H9 (cell line): ENCODE measurements at regions not wholly inside any gene's neighbourhood (a gene's known extent, or its start where the extent isn't known, plus 50 kb on each side); places are given as distances from the start of the nearest gene placed in this dataset.

ENCODE experiments used
- DNase-seq: peaks from one replicate; pipeline ENCODE4 v3.0.0-alpha.2; 2017
- H2AFZ ChIP-seq: one replicate; pipeline ENCODE4 v1.6.1; 2013; ENCODE audit warnings: mild to moderate bottlenecking, low read length, control low read depth, moderate library complexity
- H2AK5ac ChIP-seq: 2 replicates; pipeline ENCODE4 v1.6.1; 2013; ENCODE audit warnings: low read length, control low read depth, mixed read lengths; ENCODE audit not compliant: insufficient read length
- H2BK120ac ChIP-seq: one replicate; pipeline ENCODE4 v1.6.1; 2013; ENCODE audit warnings: low read depth, mild to moderate bottlenecking, low read length, control low read depth, inconsistent platforms; ENCODE audit not compliant: poor library complexity, severe bottlenecking
- H2BK12ac ChIP-seq: 2 replicates; pipeline ENCODE4 v1.6.1; 2013; ENCODE audit warnings: low read length, control low read depth, mixed read lengths, low read depth; ENCODE audit not compliant: insufficient read length
- H2BK15ac ChIP-seq: 2 replicates; pipeline ENCODE4 v1.6.1; 2013; ENCODE audit warnings: low read depth, low read length, control low read depth
- H2BK20ac ChIP-seq: one replicate; pipeline ENCODE4 v1.6.1; 2013; ENCODE audit warnings: low read depth, mild to moderate bottlenecking, low read length, control low read depth, inconsistent platforms; ENCODE audit not compliant: poor library complexity, severe bottlenecking
- H2BK5ac ChIP-seq: 2 replicates; pipeline ENCODE4 v1.6.1; 2013; ENCODE audit warnings: low read length, control low read depth, mixed read lengths; ENCODE audit not compliant: insufficient read length
- H3K14ac ChIP-seq: 2 replicates; pipeline ENCODE4 v1.6.1; 2013; ENCODE audit warnings: low read length, control low read depth; ENCODE audit not compliant: insufficient read depth
- H3K18ac ChIP-seq: 2 replicates; pipeline ENCODE4 v1.6.1; 2013; ENCODE audit warnings: low read depth, mild to moderate bottlenecking, mixed read lengths, low read length, control low read depth; ENCODE audit not compliant: insufficient read length
- H3K23ac ChIP-seq: 2 replicates; pipeline ENCODE4 v1.6.1; 2013; ENCODE audit warnings: low read length, control low read depth, mixed read lengths, low read depth; ENCODE audit not compliant: insufficient read length
- H3K23me2 ChIP-seq: 2 replicates; pipeline ENCODE4 v1.6.1; 2013; ENCODE audit warnings: low read depth, mild to moderate bottlenecking, mixed read lengths, low read length, control low read depth; ENCODE audit not compliant: insufficient read length, poor library complexity, severe bottlenecking
- H3K27ac ChIP-seq: 2 replicates; pipeline ENCODE4 v1.5.1; 2013; ENCODE audit warnings: low read length, control low read depth, mixed read lengths, low read depth; ENCODE audit not compliant: insufficient read length
- H3K27me3 ChIP-seq: 2 replicates; pipeline ENCODE4 v1.6.1; 2013; ENCODE audit warnings: low read length, control low read depth, inconsistent platforms; ENCODE audit not compliant: insufficient read depth
- H3K4ac ChIP-seq: 2 replicates; pipeline ENCODE4 v1.6.1; 2013; ENCODE audit warnings: low read depth, mild to moderate bottlenecking, control low read depth, inconsistent platforms, low read length, moderate library complexity
- H3K4me1 ChIP-seq: 2 replicates; pipeline ENCODE4 v1.6.1; 2013; ENCODE audit warnings: low read length, control low read depth, inconsistent platforms; ENCODE audit not compliant: insufficient read depth
- H3K4me2 ChIP-seq: 2 replicates; pipeline ENCODE4 v1.6.1; 2013; ENCODE audit warnings: low read length, control low read depth, mixed read lengths; ENCODE audit not compliant: insufficient read length, insufficient read depth
- H3K56ac ChIP-seq: 2 replicates; pipeline ENCODE4 v1.6.1; 2013; ENCODE audit warnings: low read depth, mild to moderate bottlenecking, mixed read lengths, low read length, control low read depth; ENCODE audit not compliant: insufficient read length
- H3K79me1 ChIP-seq: 2 replicates; pipeline ENCODE4 v1.6.1; 2013; ENCODE audit warnings: low read depth, mild to moderate bottlenecking, moderate library complexity, low read length, control low read depth, inconsistent platforms; ENCODE audit not compliant: insufficient read depth, poor library complexity, severe bottlenecking
- H3K79me2 ChIP-seq: 2 replicates; pipeline ENCODE4 v1.6.1; 2013; ENCODE audit warnings: low read length, control low read depth, inconsistent platforms; ENCODE audit not compliant: insufficient read depth
- H3K9ac ChIP-seq: 2 replicates; pipeline ENCODE4 v1.6.1; 2013; ENCODE audit warnings: low read length, control low read depth, mixed read lengths; ENCODE audit not compliant: insufficient read length; ENCODE audit errors: extremely low read depth
- H3K9me3 ChIP-seq: one replicate; pipeline ENCODE4 v1.6.1; 2013; ENCODE audit warnings: low read depth, low read length, inconsistent platforms; ENCODE audit not compliant: control insufficient read depth
- H3T11ph ChIP-seq: one replicate; pipeline ENCODE4 v1.6.1; 2013; ENCODE audit warnings: mild to moderate bottlenecking, low read length, control low read depth, inconsistent platforms
- H4K20me1 ChIP-seq: one replicate; pipeline ENCODE4 v1.6.1; 2013; ENCODE audit not compliant: control insufficient read depth, insufficient read length, insufficient read depth
- H4K5ac ChIP-seq: 2 replicates; pipeline ENCODE4 v1.6.1; 2013; ENCODE audit warnings: low read depth, mild to moderate bottlenecking, mixed read lengths, low read length, control low read depth; ENCODE audit not compliant: insufficient read length
- H4K8ac ChIP-seq: replicated peaks from 2 replicates; pipeline ENCODE4 v1.6.1; 2013; ENCODE audit warnings: low read length, control low read depth, mixed read lengths, low read depth; ENCODE audit not compliant: insufficient read length
- H4K91ac ChIP-seq: 2 replicates; pipeline ENCODE4 v1.6.1; 2013; ENCODE audit warnings: low read depth, mild to moderate bottlenecking, moderate library complexity, mixed read lengths, low read length, control low read depth; ENCODE audit not compliant: insufficient read length
- H3K27ac Mint-ChIP-seq, 3 experiments: 2 replicates in 2 of 3; 3 replicates in 1 of 3; pipeline ENCODE4 v1.8.0; 2020 to 2021; ENCODE audit warnings: mixed read lengths in 3 of 3, mild to moderate bottlenecking in 1 of 3, moderate library complexity in 1 of 3
- H3K27me3 Mint-ChIP-seq: 2 replicates; pipeline ENCODE4 v1.8.0; 2021; ENCODE audit warnings: low read depth, mild to moderate bottlenecking, moderate library complexity, mixed read lengths
- H3K36me3 Mint-ChIP-seq, 3 experiments: 2 replicates in 2 of 3; 3 replicates in 1 of 3; pipeline ENCODE4 v1.8.0; 2020 to 2021; ENCODE audit warnings: low read depth in 3 of 3, mixed read lengths in 3 of 3; ENCODE audit not compliant: insufficient read depth in 1 of 3
- H3K4me1 Mint-ChIP-seq, 2 experiments: 2 replicates each; pipeline ENCODE4 v1.8.0; 2020; ENCODE audit warnings: mixed read lengths in 2 of 2
- H3K4me3 Mint-ChIP-seq, 2 experiments: 2 replicates in 1 of 2; 3 replicates in 1 of 2; pipeline ENCODE4 v1.8.0; 2020 to 2021; ENCODE audit warnings: mild to moderate bottlenecking in 2 of 2, mixed read lengths in 2 of 2, moderate library complexity in 1 of 2
- H3K9me3 Mint-ChIP-seq, 2 experiments: 2 replicates in 1 of 2; 3 replicates in 1 of 2; pipeline ENCODE4 v1.8.0; 2020; ENCODE audit warnings: mild to moderate bottlenecking in 2 of 2, mixed read lengths in 2 of 2, moderate library complexity in 1 of 2
- CTCF ChIP-seq: fragments of 200-600 bp; sonication (generic); conservative IDR thresholded peaks from 3 replicates; pipeline ENCODE4 v1.8.0; 2021; ENCODE audit warnings: antibody characterized with exemption, mild to moderate bottlenecking
- WGBS: extraction: QIAGEN DNeasy Blood & Tissue Kit; methylation state at CpG from one replicate; pipeline ENCODE4 v1.1.7; 2013; ENCODE audit warnings: missing lambda C conversion rate, low lambda C conversion rate, mixed read lengths; ENCODE audit not compliant: insufficient read length; ENCODE audit errors: extremely low coverage; 5-methylcytosine and 5-hydroxymethylcytosine counted together

- Mint-ChIP-seq H3K4me1 (peaks cover 15 to 21% of the 10 kb centered on the region in 2 experiments), H3K36me3 (no peaks in the 10 kb centered on the region), H3K4me3 (no peak overlapping the region), H3K27ac (peak overlapping the region in 1 of 3 experiments; percentile 35; a peak in 1 of 7 replicates), H3K27me3 (peaks cover 23% of the 10 kb centered on the region), H3K9me3 (peaks cover 0 to 4% of the 10 kb centered on the region in 2 experiments; a peak in 2 of 5 replicates)
- no peaks in the 10 kb centered on the region for H4K20me1 ChIP-seq
- no peak overlapping the region for H3K18ac ChIP-seq
- no peak overlapping the region for H3K23ac ChIP-seq
- no peak overlapping the region for H2BK120ac ChIP-seq
- no peak overlapping the region for H2AFZ ChIP-seq
- H3K23me2 ChIP-seq = no peaks in the 10 kb centered on the region
- no peak overlapping the region for H2BK12ac ChIP-seq
- H4K8ac ChIP-seq = no peak overlapping the region
- H2BK15ac ChIP-seq = no peak overlapping the region
- TF ChIP-seq CTCF = no peak
- no peaks in the 10 kb centered on the region for H3K79me2 ChIP-seq
- H3K79me1 ChIP-seq = no peaks in the 10 kb centered on the region
- H3K4me2 ChIP-seq = no peak overlapping the region
- H3K27ac ChIP-seq = no peak overlapping the region
- no peak overlapping the region for H3K9ac ChIP-seq
- no peak overlapping the region for H4K91ac ChIP-seq
- H3K4ac ChIP-seq = no peak overlapping the region
- H3K56ac ChIP-seq = no peak overlapping the region
- no CpG with 5 or more reads among the region's 12 CpGs for WGBS
- no peak overlapping the region; the same call in 1 of the 2 replicates for H3K14ac ChIP-seq
- H3K4me1 ChIP-seq = no peaks in the 10 kb centered on the region
- no peak overlapping the region for H4K5ac ChIP-seq
- H2BK5ac ChIP-seq = no peak overlapping the region
- DNase-seq = no peak
- H3K27me3 ChIP-seq = no peaks in the 10 kb centered on the region
- no peak overlapping the region for H3T11ph ChIP-seq
- H2AK5ac ChIP-seq = no peak overlapping the region
- no peaks in the 10 kb centered on the region for H3K9me3 ChIP-seq
- no peak overlapping the region for H2BK20ac ChIP-seq
Observed at GRCh38 chr22:48871176-48871840, 956.4 kb downstream of the BRD1 start.
